Activated naive CD8-positive, alpha-beta T cell treated with anti-CD3 and anti-CD28 coated beads, Interleukin-2, amount 10 ng/mL, durations not matched to agents 7 days and 5 days (primary cell): ENCODE measurements at regions not wholly inside any gene's neighbourhood (a gene's known extent, or its start where the extent isn't known, plus 50 kb on each side); places are given as distances from the start of the nearest gene placed in this dataset.

Experiments
- ATAC-seq: fragments of 150-1000 bp; cut with Tn5 transposase; one replicate; pipeline ENCODE4 v1.10.0; 2021; ENCODE audit warnings: low read depth, moderate library complexity
- POLR2A ChIA-PET: fragments of 350-600 bp; sonication (Branson Sonifier 250); formaldehyde crosslinking; loops from one replicate; lab custom pipeline; 2021; ENCODE audit warnings: antibody characterized with exemption; lab: Charles Lee
- DNase-seq: peaks from one replicate; pipeline ENCODE4 v3.0.0; 2021
- H3K27ac Mint-ChIP-seq: one replicate; pipeline ENCODE4 v1.8.0; 2022; ENCODE audit warnings: mild to moderate bottlenecking, mixed read lengths
- H3K27me3 Mint-ChIP-seq: one replicate; pipeline ENCODE4 v1.8.0; 2022; ENCODE audit warnings: mild to moderate bottlenecking, moderate library complexity, mixed read lengths
- H3K36me3 Mint-ChIP-seq: one replicate; pipeline ENCODE4 v1.8.0; 2021; ENCODE audit warnings: mild to moderate bottlenecking, mixed read lengths
- H3K4me1 Mint-ChIP-seq: one replicate; pipeline ENCODE4 v1.8.0; 2021; ENCODE audit warnings: mixed read lengths
- H3K4me3 Mint-ChIP-seq: one replicate; pipeline ENCODE4 v1.8.0; 2022; ENCODE audit warnings: mild to moderate bottlenecking, moderate library complexity, mixed read lengths
- H3K9me3 Mint-ChIP-seq: one replicate; pipeline ENCODE4 v1.8.0; 2021; ENCODE audit warnings: mixed read lengths

DNA sequence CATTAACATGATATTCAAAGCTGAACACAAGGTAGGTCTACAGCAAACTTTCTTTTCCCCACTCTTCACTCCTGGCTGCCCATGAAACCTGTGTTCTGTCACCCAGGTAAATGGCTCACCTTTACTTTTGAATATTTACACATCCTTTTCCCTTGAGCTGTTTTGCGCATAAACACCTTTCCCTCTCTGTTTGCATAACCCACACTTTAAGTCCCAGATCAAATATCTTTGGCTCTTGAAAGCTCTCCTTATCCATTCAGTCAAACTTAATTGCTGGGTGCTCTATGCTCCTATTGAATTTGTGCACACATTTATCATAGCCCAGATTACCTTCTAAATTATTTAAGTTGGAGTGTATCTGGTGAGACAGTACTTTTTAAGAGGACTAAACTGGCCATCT, 51.7 kb upstream of the ATP8A1 start:
- H3K9me3 Mint-ChIP-seq: no peaks in the 10 kb centered on the region

More for the DNA sequence above, 51.7 kb upstream of the ATP8A1 start:
- no peak for ATAC-seq
- Mint-ChIP-seq H3K4me3 (no peak overlapping the region), H3K4me1 (peaks cover 3% of the 10 kb centered on the region), H3K36me3 (no peaks in the 10 kb centered on the region), H3K27ac (no peak overlapping the region), H3K27me3 (peaks cover 3% of the 10 kb centered on the region)
- DNase-seq: no peak
- POLR2A ChIA-PET: no interaction called here
